A673 (cell line): ENCODE measurements at regions not wholly inside any gene's neighbourhood (a gene's known extent, or its start where the extent isn't known, plus 50 kb on each side); places are given as distances from the start of the nearest gene placed in this dataset.
"Not testable (repeated sequence)": the region's sequence is repeated elsewhere in the genome, so short reads cannot be mapped to it uniquely, and the experiment has no call there.

ENCODE experiments used
- BruUV-seq: library from RNA; stranded (reverse); fragments of 400-500 nt; replicated peaks from 2 replicates; lab custom pipeline; 2021; lab: Mats Ljungman, UMichigan
- CTCF ChIA-PET: fragments of 300-600 bp; sonication (Branson Sonifier 250); formaldehyde crosslinking; loops from one replicate; lab custom pipeline; 2022; ENCODE audit warnings: antibody characterized with exemption; lab: Charles Lee
- POLR2A ChIA-PET: fragments of 300-600 bp; sonication (Branson Sonifier 250); formaldehyde crosslinking; loops from one replicate; lab custom pipeline; 2022; ENCODE audit warnings: antibody characterized with exemption; ENCODE audit not compliant: low non-redundant PET; lab: Charles Lee
- DNase-seq: peaks from one replicate; pipeline ENCODE4 v3.0.0-alpha.2; 2015; ENCODE audit warnings: low spot score
- H3K27ac ChIP-seq: fragments of 200-600 bp; sonication (generic); 2 replicates; pipeline ENCODE4 v1.5.1; 2016; ENCODE audit warnings: mixed run types, low read depth, mild to moderate bottlenecking, mixed read lengths, antibody characterized with exemption, low read length; ENCODE audit not compliant: poor library complexity, severe bottlenecking
- H3K27me3 ChIP-seq: fragments of 200-600 bp; sonication (generic); replicated peaks from 2 replicates; pipeline ENCODE4 v1.6.1; 2017; ENCODE audit warnings: mixed run types, low read depth, mild to moderate bottlenecking, mixed read lengths, antibody characterized with exemption, low read length; ENCODE audit not compliant: insufficient read depth, poor library complexity
- H3K36me3 ChIP-seq: fragments of 200-600 bp; sonication (generic); 2 replicates; pipeline ENCODE4 v1.6.1; 2016; ENCODE audit warnings: mixed run types, mild to moderate bottlenecking, mixed read lengths, antibody characterized with exemption, low read length; ENCODE audit not compliant: insufficient read depth, poor library complexity, severe bottlenecking
- H3K4me1 ChIP-seq: fragments of 200-600 bp; sonication (generic); 2 replicates; pipeline ENCODE4 v1.6.1; 2017; ENCODE audit warnings: mixed run types, mild to moderate bottlenecking, mixed read lengths, antibody characterized with exemption, low read length; ENCODE audit not compliant: insufficient read depth, poor library complexity, severe bottlenecking
- H3K4me3 ChIP-seq: fragments of 200-600 bp; sonication (generic); 2 replicates; pipeline ENCODE4 v1.5.1; 2016; ENCODE audit warnings: low read depth, mixed run types, mild to moderate bottlenecking, mixed read lengths, low read length; ENCODE audit not compliant: poor library complexity, severe bottlenecking
- H3K9me3 ChIP-seq: fragments of 200-600 bp; sonication (generic); 2 replicates; pipeline ENCODE4 v1.6.1; 2016; ENCODE audit warnings: mixed run types, low read depth, mild to moderate bottlenecking, mixed read lengths, antibody characterized with exemption, low read length; ENCODE audit not compliant: poor library complexity, severe bottlenecking
- EZH2 ChIP-seq: fragments of 200-600 bp; sonication (generic); IDR thresholded peaks from 2 replicates; pipeline ENCODE4 v1.6.1; 2017; ENCODE audit warnings: borderline replicate concordance, low read depth, mild to moderate bottlenecking, mixed read lengths, antibody characterized with exemption, low read length; ENCODE audit not compliant: poor library complexity, severe bottlenecking
- intact Hi-C: fragments of 100-400 bp; cut with micrococcal nuclease; formaldehyde crosslinking; loops from one replicate; pipeline ENCODE4 v1.10.0; 2022; ENCODE audit not compliant: unreplicated experiment
- TF ChIP-seq, protein P1 (sequence below): fragments of 300-800, 200-600 bp; sonication (generic); conservative IDR thresholded peaks from 2 replicates; pipeline ENCODE4 v1.5.1; 2017; ENCODE audit warnings: low read depth, mild to moderate bottlenecking, antibody characterized with exemption, low read length, moderate library complexity, mixed read lengths

DNA sequence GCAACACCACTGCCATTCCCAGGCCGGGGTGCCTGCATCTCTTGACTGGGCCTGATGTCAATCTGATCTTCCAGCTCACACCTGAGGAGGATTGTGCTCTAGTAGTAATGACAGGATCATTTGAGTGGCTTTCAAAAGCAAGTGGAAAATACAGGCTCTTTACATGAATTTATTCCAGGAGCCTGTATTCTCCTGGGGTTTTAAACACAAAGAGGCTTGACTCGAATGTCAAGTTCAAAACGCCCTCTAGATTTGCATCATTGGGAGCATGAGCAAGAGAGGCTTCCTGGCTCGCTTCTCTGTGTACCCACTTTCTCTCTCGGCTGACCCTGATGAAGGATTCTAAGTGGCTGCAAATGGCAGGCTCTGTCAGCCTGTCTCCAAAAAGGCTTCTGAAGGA, 199.5 kb upstream of the PUDP start:
- CTCF ChIA-PET = no interaction called here
- H3K27ac ChIP-seq = no peak overlapping the region
- TF ChIP-seq, protein P1, sequence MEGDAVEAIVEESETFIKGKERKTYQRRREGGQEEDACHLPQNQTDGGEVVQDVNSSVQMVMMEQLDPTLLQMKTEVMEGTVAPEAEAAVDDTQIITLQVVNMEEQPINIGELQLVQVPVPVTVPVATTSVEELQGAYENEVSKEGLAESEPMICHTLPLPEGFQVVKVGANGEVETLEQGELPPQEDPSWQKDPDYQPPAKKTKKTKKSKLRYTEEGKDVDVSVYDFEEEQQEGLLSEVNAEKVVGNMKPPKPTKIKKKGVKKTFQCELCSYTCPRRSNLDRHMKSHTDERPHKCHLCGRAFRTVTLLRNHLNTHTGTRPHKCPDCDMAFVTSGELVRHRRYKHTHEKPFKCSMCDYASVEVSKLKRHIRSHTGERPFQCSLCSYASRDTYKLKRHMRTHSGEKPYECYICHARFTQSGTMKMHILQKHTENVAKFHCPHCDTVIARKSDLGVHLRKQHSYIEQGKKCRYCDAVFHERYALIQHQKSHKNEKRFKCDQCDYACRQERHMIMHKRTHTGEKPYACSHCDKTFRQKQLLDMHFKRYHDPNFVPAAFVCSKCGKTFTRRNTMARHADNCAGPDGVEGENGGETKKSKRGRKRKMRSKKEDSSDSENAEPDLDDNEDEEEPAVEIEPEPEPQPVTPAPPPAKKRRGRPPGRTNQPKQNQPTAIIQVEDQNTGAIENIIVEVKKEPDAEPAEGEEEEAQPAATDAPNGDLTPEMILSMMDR = no peak
- no peak for TF ChIP-seq EZH2
- no peak for DNase-seq
- intact Hi-C loops = no loop called here
- no peak overlapping the region for H3K4me3 ChIP-seq
- H3K4me1 ChIP-seq = no peaks in the 10 kb centered on the region
- H3K9me3 ChIP-seq = peaks cover 3% of the 10 kb centered on the region
- no peaks in the 10 kb centered on the region for H3K27me3 ChIP-seq
- POLR2A ChIA-PET = no interaction called here
- H3K36me3 ChIP-seq = no peaks in the 10 kb centered on the region
- BruUV-seq = no TSS peak

DNA sequence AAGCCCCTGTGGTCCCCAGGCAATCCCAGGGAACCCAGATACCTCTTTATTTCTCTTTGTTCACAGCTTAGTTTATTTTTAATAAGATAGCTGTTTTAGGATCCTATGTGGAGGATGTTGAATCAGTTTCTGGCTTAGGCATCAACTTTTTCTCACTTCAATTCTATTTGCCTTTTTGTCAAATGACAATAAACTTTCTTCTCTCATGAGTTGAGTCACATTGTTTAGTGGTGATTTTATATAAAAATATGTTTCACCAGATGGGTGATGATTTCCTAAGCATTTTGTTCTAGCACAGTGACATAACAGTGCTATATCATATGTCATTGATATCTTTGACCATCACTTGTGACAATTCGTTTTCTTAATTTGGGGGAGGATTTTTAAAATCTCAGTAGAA, 198.1 kb upstream of the PUDP start:
- DNase-seq = no peak
- Histone ChIP-seq H3K9me3 (peaks cover 4% of the 10 kb centered on the region), H3K27ac (no peak overlapping the region), H3K36me3 (no peaks in the 10 kb centered on the region), H3K4me3 (no peak overlapping the region), H3K4me1 (no peaks in the 10 kb centered on the region), H3K27me3 (no peaks in the 10 kb centered on the region)
- BruUV-seq = no TSS peak
- TF ChIP-seq, protein P1 = no peak
- no peak for TF ChIP-seq EZH2
- CTCF ChIA-PET = no interaction called here
- POLR2A ChIA-PET = no interaction called here
- intact Hi-C loops = no loop called here

DNA sequence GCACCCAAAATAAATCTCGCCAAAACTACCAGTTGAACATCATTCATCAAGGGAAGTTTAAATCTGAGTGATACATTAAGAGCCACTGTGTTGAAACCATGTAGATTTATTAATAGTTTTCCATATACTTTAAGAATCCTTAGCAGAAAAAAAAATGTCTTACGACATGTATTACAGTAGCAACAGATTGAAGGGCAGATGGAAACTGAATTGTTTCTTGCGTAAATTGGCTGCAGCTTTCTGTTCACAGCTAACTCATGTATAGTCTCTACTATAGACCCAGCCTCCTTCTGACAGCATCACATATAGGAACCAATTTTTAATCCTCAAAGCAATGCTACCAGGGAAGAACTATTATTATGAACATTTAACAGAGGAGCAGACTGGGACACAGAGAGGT, 195.2 kb upstream of the PUDP start:
- no peak for TF ChIP-seq EZH2
- TF ChIP-seq, protein P1 = no peak
- Histone ChIP-seq H3K9me3 (peaks cover 4% of the 10 kb centered on the region), H3K36me3 (no peaks in the 10 kb centered on the region), H3K27me3 (no peaks in the 10 kb centered on the region), H3K27ac (no peak overlapping the region), H3K4me3 (no peak overlapping the region), H3K4me1 (no peaks in the 10 kb centered on the region)
- CTCF ChIA-PET = no interaction called here
- POLR2A ChIA-PET = no interaction called here
- intact Hi-C loops = no loop called here
- DNase-seq = no peak
- no TSS peak for BruUV-seq

DNA sequence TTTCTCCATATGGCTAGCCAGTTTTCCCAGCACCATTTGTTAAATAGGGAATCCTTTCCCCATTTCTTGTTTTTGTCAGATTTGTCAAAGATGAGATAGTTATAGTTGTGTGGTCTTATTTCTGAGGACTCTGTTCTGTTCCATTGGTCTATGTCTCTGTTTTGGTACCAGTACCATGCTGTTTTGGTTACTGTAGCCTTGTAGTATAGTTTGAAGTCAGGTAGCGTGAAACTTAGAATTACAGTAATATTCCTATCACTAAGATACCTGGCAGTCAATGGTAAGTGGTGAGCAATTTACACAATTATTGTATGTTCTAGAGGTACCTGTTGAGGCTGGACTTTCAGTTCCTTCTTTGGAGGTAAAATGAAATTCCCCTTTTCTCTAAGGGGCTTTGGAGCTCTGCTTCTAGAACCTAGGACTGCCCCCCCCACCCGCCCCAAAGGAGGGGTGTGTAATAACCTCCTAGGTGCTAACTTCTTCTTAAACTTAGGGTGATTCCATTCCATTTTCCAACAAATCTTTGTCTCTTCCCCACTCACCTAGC, 187.9 kb upstream of the PUDP start:
- H3K4me1 ChIP-seq, H3K27ac ChIP-seq, DNase-seq, H3K4me3 ChIP-seq, H3K9me3 ChIP-seq, CTCF ChIA-PET, H3K36me3 ChIP-seq, BruUV-seq, intact Hi-C loops, POLR2A ChIA-PET, H3K27me3 ChIP-seq: not testable (repeated sequence)
